Breast epithelium (tissue), 3 donors: ENCODE measurements at regions not wholly inside any gene's neighbourhood (a gene's known extent, or its start where the extent isn't known, plus 50 kb on each side); places are given as distances from the start of the nearest gene placed in this dataset.

Experiments used
- POLR2A ChIP-seq: fragments of 450-650 bp; IDR thresholded peaks from one replicate; pipeline ENCODE4 v1.6.1; 2016; ENCODE audit warnings: antibody characterized with exemption, mild to moderate bottlenecking, moderate library complexity
- POLR2AphosphoS5 ChIP-seq, 3 donors: sonication (generic); formaldehyde crosslinking; IDR thresholded peaks; one replicate each; pipeline ENCODE4 v1.6.1; 2017; ENCODE audit warnings: antibody characterized with exemption in 3 of 3
- TF ChIP-seq, protein P1 (sequence below), 3 donors: fragments of 450-650 bp; IDR thresholded peaks; one replicate each; pipeline ENCODE4 v1.5.1; 2016 to 2017; ENCODE audit warnings: antibody characterized with exemption in 3 of 3, mild to moderate bottlenecking in 3 of 3, moderate library complexity in 3 of 3

DNA sequence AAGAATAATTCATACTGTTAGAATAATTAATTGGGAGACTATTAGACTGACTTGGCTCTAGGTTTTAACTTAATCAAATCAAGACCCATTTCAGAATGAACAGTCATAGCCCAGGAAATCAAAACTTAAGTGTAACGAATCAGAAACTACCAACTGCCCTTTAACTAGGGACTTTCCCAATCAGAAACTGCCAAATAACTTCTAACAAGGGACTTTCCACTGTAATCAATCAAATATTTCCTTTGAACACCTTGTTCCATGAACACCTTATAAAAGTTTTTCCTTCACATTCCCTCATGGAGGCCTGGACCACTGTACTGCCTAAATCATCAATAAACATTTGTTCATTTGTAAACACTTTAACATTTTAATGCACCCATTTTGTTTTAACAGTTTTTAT is 1054.7 kb upstream of the TMPRSS15 start:
- TF ChIP-seq POLR2A (no peak), POLR2AphosphoS5 (IDR thresholded peaks at IDR 0.05) (no peak)
- TF ChIP-seq, protein P1, sequence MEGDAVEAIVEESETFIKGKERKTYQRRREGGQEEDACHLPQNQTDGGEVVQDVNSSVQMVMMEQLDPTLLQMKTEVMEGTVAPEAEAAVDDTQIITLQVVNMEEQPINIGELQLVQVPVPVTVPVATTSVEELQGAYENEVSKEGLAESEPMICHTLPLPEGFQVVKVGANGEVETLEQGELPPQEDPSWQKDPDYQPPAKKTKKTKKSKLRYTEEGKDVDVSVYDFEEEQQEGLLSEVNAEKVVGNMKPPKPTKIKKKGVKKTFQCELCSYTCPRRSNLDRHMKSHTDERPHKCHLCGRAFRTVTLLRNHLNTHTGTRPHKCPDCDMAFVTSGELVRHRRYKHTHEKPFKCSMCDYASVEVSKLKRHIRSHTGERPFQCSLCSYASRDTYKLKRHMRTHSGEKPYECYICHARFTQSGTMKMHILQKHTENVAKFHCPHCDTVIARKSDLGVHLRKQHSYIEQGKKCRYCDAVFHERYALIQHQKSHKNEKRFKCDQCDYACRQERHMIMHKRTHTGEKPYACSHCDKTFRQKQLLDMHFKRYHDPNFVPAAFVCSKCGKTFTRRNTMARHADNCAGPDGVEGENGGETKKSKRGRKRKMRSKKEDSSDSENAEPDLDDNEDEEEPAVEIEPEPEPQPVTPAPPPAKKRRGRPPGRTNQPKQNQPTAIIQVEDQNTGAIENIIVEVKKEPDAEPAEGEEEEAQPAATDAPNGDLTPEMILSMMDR (IDR thresholded peaks at IDR 0.05): no peak
